GM21423 (cell line): ENCODE measurements at regions not wholly inside any gene's neighbourhood (a gene's known extent, or its start where the extent isn't known, plus 50 kb on each side); places are given as distances from the start of the nearest gene placed in this dataset.

Experiments
- ATAC-seq: cut with Tn5 transposase; IDR thresholded peaks from one replicate; pipeline ENCODE4 v1.9.1; 2021; ENCODE audit warnings: mild to moderate bottlenecking, moderate library complexity; ENCODE audit not compliant: unreplicated experiment

GRCh38 chr5:23368393-23368792, 139.0 kb upstream of the PRDM9 start:
- no peak for ATAC-seq

- ATAC-seq = no peak
Measured at GRCh38 chr5:23367874-23368273, 139.5 kb upstream of the PRDM9 start.

- ATAC-seq = no peak
Measured at GRCh38 chr5:23353286-23353685, 154.1 kb upstream of the PRDM9 start.

GRCh38 chr5:23352446-23352845, 155.0 kb upstream of the PRDM9 start:
- ATAC-seq = no peak

DNA sequence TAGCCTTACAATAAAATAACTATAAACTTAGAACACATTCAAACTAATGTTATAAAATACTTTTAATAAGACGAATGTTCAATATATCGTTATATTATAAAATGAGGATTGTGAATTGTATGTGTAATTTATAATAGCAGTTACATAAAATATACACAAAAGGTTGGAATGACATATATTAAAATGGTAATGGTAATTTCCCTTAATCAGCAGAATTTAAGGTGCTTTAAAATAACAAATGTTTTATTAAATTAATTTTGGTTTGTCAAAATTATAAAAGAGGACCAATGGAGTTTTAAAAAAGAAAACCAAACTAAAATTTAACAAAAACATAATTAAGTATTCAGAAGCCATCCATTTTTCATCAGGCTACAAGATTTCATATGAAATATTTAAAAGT, 164.3 kb upstream of the PRDM9 start:
- no peak for ATAC-seq

DNA sequence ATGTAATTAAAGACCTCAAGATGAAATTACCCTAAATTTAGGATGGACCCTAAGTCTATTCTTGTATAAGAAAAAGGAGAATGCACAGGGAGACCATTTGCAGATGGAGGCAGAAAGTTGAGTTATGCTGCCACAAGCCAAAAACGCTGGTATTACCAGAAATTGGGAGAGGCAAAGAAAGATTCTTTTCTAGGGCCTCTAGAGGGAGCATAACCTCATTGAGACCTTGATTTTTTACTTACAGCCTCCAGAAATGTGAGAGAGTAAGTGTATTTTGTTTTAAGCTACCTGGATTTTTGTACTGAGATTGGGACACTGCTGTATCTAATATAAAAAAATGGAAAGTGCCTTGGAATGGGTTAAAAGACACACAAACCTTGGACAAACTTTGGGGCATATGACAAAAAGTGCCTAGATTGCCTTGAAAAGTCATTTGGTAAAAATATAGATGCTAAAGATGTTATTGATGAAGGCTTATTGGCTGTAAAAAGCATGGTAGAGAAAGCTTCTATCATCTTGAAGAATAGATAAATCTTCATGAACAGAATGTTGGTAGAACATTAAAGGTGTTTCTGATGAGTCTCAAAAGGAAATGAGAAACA, 174.7 kb upstream of the PRDM9 start:
- no peak for ATAC-seq

DNA sequence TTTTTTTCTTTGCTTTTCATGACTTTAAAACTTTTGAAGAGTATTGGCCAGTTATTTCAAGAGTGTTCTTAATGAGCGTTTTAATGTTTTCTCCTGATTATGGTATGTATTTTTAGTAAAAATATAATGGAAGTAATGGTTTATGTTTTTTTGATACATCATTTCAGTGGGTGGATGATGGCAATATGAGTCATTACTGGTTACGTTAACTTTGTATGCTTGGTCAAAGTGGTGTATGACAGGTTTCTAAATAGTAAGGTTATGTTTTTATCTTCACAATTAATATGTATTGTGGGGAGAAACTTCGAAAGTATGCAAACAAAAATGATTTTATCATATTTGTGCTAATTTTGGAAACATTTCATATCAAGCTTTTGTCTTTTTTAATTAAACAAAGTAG, 176.7 kb upstream of the PRDM9 start:
- no peak for ATAC-seq

DNA sequence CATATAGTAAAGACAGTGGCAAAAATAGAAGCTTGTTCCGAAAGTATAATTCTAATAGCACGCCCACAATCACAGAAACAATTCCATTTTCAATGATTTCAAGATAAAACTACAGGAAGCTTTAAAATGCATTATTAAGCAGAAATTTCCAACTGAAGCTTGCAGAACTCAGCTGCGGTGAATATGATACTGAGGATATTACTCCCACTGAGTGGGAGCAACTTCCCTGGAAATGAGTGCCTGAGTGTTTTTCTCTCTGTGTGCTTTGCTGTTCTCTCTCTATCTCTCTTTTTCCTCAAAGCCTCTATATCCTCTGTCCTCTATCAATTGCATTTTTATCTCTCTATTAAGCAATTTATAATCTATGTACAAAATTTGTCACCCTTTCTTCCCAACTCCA, 187.5 kb upstream of the PRDM9 start:
- ATAC-seq = no peak

DNA sequence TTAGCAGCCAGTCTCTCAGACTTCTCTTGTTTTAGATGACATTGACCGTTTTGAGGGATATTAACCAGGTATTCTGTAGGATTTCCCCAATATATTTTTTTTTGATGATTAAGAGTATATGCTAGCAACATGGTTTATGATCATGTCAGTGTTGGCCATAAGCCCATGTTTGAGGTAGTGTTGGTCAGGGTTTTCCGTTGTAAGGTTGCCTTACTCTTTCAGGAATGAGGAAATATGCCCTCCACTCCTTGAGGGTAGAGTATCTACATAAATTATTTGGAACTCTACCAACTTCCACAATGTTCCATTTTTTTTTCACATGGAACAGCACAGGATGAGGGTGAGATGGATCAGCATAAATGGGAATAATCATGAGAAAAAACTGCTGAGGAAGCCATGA, 188.4 kb upstream of the PRDM9 start:
- ATAC-seq = no peak

- no peak for ATAC-seq
Measured at GRCh38 chr5:23318166-23318565, 189.2 kb upstream of the PRDM9 start.

GRCh38 chr5:23316060-23316591, 191.3 kb upstream of the PRDM9 start:
- no peak for ATAC-seq

DNA sequence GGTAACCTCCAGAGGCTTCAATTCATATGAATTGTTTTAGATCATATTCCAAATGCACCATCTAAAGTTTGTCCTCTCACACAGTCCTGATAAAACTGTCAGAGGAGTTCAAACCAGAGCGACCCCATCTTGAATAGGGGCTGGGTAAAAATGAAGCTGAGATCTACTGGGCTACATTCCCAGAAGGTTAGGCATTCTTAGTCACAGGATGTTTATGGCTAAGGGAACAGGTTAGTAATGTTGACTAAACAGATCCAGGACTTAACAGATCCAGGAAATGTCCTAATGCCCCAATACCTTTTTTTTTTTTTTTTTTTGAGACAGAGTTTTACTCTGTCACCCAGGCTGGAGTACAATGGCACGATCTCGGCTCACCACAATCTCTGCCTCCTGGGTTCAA, 192.6 kb upstream of the PRDM9 start:
- ATAC-seq = no peak

DNA sequence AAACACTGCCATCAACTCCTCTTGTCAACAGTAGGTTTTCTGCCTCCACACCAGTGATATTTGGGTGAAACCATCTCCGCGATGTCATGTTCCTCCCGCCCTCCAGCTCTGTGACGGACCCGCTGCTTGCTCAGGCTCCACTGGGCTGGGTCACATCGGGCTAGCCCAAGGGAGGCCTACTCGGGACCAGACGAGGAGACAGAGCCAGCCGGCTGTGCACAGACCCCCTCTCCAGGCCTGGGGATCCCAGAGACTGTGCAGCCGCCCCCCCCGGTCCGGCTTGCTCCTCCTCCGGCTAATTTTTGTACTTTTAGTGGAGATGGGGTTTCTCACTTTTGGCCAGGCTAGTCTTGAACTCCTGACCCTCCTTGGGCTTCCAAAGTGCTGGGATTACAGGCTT, 202.4 kb upstream of the PRDM9 start:
- ATAC-seq = no peak

DNA sequence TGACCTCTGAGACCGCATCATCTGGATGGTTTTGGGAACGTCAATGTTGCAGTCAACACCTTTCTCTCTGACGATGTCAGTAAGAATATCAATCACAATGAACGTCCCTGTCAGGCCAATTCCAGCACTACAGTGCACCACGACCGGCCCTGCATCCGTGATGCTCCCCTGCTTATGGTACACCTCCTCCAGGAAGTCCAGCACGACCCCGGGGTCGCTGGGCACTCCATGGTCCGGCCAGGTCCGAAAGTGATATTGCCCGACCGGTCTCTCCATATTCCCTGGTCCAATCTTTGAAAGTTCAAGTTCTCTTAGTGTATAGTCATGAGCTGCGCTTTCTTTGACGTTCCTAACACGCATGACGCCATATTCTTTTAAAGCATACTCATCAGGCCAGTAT, 203.6 kb upstream of the PRDM9 start:
- no peak for ATAC-seq

- ATAC-seq = no peak
Measured at GRCh38 chr5:23303435-23303834, 204.0 kb upstream of the PRDM9 start.

DNA sequence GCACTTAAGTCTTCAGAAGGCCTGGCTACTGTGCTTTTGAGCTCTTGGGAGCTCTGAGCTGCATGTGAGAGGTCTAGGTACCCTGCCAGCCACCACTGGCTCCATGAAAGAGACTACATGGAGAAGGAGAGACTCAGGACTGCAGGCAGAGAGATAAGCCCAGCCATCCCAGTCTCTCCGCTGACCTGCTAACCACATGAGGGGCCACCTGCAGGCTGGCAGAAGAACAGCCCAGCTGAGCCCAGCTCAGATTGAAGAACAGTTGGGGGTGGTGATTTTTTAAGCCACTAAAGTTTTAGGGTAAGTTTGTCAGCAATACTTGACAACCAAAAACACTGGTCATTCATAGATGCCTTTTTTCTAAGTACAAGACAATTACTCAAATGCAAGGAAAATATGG, 205.0 kb upstream of the PRDM9 start:
- ATAC-seq = no peak

- no peak for ATAC-seq
Measured at GRCh38 chr5:23289162-23289561, 218.2 kb upstream of the PRDM9 start.

DNA sequence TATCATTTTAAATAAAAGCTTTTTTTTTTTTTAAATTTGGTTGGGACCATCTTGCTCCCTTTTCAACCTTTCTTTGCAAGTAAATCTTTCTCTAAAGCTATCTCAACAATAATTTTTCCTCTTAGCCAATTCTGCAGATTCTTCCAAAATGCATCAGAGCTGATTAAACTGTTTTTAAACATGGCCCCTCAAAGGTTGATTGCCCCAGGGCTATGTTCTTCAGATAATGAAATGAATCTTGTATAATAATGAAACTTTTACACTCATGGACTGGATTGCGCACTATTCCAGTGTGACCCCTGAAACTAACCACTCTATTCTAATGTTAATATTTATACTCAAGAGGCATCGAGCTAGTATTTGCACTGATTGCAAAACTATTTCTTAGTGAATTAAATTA, 222.8 kb upstream of the PRDM9 start:
- ATAC-seq = no peak

- no peak for ATAC-seq
Measured at GRCh38 chr5:23274171-23274570, 233.2 kb upstream of the PRDM9 start.

DNA sequence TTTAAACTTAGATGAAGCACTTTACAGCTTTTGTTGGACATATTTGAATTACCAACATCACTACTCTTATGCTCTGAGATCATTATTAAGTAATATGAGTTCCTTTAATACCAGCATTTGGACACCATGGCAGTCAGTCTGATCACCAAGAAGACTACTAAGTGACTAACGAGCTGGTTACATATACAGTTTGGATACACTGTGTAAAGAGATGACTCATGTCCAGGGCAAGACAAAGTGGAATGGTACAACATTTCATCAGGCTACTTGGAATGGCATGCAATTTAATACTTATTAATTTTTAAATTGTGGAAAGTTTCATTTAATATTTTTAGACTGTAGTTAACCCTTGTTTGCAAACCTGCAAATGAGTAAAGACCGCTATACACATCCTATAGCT, 237.4 kb upstream of the PRDM9 start:
- no peak for ATAC-seq

DNA sequence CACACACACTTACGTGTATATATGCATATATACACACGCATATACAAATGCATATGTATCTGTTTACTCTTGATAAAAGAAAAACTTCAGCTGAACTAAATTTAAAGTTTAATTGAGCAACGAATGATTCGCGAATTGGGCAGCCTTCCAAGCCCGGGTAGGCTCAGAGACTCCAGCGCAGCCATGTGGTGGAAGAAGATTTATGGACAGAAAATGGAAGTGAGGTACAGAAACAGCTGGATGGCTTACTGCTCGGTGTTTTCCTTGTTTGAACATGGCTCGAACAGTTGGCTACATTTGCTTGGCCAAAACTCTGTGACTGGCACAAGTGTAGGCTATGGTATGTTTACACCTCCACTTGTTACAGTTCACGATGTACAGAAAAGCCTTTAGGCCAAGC, 239.3 kb upstream of the PRDM9 start:
- no peak for ATAC-seq

DNA sequence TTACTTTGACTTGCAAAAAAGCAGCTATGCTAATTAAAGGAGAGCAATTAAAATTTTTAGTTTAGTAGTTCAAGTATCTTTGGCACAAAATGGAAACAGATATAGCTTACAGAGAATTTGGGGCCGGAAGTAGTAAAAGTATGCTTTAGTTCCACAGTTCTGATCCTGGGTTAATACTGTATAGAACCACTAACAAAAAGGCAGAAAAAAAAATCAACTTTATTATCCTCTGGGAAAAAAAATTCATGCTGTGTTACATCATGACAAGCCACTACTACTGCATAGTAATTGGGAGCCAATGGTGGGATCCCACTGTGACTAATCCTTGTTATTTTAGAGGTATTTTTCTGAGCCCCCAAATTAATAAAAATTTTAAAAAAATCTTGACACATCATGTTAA, 246.8 kb upstream of the PRDM9 start:
- no peak for ATAC-seq

- ATAC-seq = no peak
Measured at GRCh38 chr5:23257656-23258055, 249.8 kb upstream of the PRDM9 start.
